Left colon (tissue), 2 donors: ENCODE measurements at regions not wholly inside any gene's neighbourhood (a gene's known extent, or its start where the extent isn't known, plus 50 kb on each side); places are given as distances from the start of the nearest gene placed in this dataset.
"Not testable (repeated sequence)": the region's sequence is repeated elsewhere in the genome, so short reads cannot be mapped to it uniquely, and the experiment has no call there.

Experiments used
- ATAC-seq: fragments of 200-7000 bp; cut with Tn5 transposase; one replicate; pipeline ENCODE4 v1.9.1; 2020; ENCODE audit warnings: mild to moderate bottlenecking, moderate library complexity
- DNase-seq, 2 donors: peaks; one replicate each; pipeline ENCODE4 v3.0.0-alpha.2; 2020
- intact Hi-C, 2 donors: fragments of 100-400 bp; cut with DNase I in 1 of 2; cut with micrococcal nuclease in 1 of 2; formaldehyde crosslinking; loops; one replicate each; pipeline versions ENCODE4 v1.11.2 to v1.14.0; 2022; cut with DNase I, micrococcal nuclease
- donor health status: DM: no; HTN: no; CAD: no.
- donor health status: DM: yes; HTN: yes; CAD: no.

DNA sequence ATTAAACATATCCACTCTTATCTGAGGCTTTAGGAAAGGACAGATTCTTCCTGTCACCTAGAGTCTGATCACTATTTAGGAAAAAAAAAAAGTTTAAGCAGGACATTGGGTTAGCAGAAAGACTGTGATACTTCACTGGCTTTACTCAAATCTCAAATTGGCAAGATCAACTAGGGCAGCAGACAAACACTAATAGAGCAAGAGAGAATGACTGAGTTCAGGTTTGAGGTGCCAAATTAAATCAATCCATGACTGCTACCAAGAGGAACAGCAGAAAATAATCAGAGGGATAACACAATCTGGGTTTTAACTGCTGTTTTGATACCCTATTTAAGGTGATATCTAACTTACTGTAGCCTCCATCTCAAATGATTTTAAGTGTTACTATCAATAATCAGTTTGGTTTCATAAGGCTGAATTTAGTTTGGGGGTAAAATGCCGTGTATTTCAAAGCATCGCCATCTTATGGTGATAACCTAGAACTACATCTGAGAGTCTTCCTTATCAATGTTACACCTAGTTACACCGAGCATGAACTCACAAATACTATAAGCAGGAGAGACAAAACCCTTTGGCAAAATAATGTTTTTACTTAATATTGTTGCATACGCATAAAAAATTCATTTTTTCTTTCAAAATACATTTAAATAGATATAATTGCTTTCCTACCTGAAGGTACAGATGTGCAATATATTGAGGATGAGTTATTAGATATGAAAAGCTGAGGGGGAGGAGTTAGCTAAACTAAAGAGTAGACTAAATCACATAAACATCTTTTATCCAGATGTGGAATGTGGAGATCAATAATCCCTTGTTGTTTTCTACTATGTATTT lies 286.4 kb upstream of the CDH12 start:
- no peak for DNase-seq
- intact Hi-C loops = no loop called here
- ATAC-seq = no peak

DNA sequence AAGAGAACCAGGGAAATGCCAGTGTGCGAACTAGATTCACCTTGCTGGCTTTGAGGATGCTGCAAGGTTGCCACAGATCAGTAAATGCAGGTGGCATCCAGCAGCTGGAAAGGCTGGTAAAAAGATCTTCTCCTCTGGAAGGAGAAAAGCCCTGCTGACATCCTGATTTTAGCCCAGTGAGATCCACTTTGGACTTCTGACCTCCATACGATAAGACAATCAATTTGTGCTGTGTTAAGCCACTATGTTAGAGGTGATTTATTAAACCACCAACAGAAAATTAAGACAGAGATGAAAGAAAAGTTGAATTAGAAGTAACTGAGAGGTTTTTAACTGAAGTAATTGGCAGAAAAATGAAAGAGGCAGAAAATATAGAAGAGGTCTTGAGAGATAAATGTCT lies 283.8 kb upstream of the CDH12 start:
- ATAC-seq (no peak), DNase-seq (no peak)
- intact Hi-C loops = no loop called here

- ATAC-seq (no peak), DNase-seq (no peak)
- intact Hi-C loops = no loop called here
Observed at GRCh38 chr5:23132231-23132630, 279.1 kb upstream of the CDH12 start.

- intact Hi-C loops = no loop called here
- ATAC-seq (no peak), DNase-seq (no peak)
Observed at GRCh38 chr5:23112237-23112636, 259.1 kb upstream of the CDH12 start.

DNA sequence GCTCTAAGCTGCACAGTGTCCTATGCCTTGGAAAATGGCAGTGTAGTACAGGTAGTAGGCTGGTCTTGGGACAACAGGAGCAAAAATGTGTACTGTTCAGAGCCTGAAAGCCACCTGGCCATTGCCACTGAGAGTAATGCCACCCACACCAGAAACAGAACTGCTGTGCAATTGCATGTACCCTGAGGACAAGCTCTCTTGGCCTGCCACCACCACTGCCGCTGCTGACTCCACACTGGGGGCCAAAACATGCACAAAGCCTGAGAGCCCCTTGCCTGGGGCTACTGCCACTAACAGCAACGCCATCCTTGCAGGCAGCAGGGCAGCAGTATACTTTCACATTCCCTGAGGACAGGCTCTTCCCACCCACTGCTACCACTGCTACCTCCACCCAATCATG lies 251.9 kb upstream of the CDH12 start:
- no peak for DNase-seq
- ATAC-seq = no peak
- intact Hi-C loops = no loop called here

DNA sequence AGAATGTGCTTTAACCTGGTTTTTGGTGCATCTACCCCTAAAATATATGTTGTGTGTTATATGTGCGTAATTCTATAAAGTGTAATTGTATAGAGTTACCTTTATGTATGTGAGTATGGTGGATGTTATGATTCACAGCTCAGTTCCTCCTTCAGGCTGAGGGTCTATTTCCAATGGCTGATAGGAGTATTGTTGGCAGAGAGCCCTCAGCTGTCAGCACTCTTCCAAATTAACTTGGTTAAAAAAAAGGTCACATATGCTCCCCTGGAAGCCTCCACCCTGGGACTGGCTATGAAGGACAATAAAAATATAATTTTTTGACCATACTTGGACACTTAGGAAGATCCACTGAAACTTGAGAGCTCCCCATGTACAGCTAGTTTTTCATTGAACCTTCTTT lies 250.4 kb upstream of the CDH12 start:
- ATAC-seq (no peak), DNase-seq (no peak)
- intact Hi-C loops = no loop called here

- intact Hi-C loops, DNase-seq, ATAC-seq: not testable (repeated sequence)
Observed at GRCh38 chr5:23095418-23095817, 242.3 kb upstream of the CDH12 start.

DNA sequence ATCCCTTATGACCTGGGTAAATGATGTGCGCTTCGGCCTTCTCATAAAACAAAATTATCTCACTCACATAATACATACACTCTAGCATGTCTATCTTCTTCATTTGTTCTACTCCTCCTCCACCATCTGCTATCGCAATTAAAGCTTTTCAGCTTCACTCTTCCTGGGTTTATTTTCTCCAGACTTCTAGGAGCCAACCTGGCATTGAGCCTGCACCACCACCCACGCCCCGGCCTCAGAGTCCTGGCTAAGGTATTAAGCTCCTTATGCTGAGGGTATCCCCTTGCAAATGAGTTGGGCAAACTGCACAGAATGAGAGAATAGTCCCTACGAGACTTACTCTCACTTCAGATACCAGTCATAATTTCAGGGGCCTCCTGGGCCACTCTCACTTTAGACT lies 236.1 kb upstream of the CDH12 start:
- intact Hi-C loops = no loop called here
- DNase-seq (no peak), ATAC-seq (no peak)

GRCh38 chr5:23084815-23085214 lies 231.7 kb upstream of the CDH12 start:
- DNase-seq = no peak
- no peak for ATAC-seq
- intact Hi-C loops = no loop called here

- intact Hi-C loops = no loop called here
- ATAC-seq = no peak
- DNase-seq = no peak
Observed at GRCh38 chr5:23072179-23072578, 219.0 kb upstream of the CDH12 start.

DNA sequence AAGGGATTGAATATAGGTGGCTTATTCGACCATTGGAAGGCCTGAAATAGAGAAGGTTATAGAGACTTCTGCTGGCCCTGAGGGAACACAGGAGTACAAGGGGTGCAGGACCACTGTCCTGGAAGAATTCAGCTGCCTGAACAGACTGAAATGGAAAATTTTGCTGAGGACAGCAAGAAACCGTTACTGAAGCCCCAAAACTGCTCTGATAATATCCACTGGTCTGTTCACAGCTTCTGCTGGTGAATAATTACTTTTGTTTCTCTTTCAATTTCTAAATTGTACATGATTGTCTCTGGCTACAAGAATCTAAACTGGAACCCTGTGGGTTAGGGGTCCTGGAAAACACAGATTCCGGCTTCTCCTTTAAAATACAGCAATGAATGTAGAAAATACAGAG lies 218.5 kb upstream of the CDH12 start:
- intact Hi-C loops = no loop called here
- ATAC-seq = no peak
- DNase-seq = no peak

GRCh38 chr5:23064710-23065109 lies 211.6 kb upstream of the CDH12 start:
- intact Hi-C loops = no loop called here
- DNase-seq (no peak), ATAC-seq (no peak)

- intact Hi-C loops = no loop called here
- ATAC-seq (no peak), DNase-seq (no peak)
Observed at GRCh38 chr5:23053846-23054245, 200.7 kb upstream of the CDH12 start.

- DNase-seq = no peak
- intact Hi-C loops = no loop called here
- ATAC-seq = no peak
Observed at GRCh38 chr5:23042226-23042625, 189.1 kb upstream of the CDH12 start.

DNA sequence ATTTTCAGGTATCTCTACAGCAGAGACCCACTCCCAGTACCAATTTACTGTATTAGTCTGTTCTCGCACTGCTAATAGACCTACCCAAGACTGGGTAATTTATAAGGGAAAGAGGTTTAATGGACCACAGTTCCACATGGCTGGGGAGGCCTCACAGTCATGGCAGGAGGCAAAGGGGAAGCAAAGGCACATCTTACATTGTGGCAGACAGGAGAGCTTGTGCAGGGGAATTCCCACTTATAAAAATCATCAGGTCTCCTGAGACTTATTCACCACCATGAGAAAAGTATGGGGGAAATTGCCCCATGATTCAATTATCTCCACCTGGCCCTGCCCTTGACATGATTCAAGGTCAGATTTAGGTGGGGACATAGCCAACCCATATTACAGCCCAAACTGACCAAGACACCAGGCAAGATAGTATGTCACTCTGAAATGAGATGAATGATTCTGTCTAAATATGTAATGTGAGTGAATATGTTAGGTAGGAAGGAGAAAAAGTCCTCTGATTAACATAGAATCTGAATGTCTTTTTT lies 182.5 kb upstream of the CDH12 start:
- ATAC-seq (no peak), DNase-seq (no peak)
- intact Hi-C loops = no loop called here

DNA sequence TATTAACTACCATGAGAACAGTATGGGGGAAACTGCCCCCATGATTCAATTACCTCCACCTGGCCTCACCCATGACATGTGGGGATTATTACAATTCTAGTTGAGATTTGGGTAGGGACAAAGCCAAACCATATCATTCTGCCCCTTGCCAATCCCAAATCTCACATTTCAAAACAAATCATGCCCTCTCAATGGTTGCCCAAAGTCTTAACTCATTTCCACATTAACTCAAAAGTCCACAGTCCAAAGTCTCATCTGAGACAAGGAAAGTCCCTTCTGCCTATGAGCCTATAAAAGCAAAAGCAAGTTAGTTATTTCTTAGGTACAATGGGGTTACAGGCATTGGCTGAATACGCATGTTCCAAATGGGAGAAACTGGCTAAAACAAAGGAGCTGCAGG lies 180.7 kb upstream of the CDH12 start:
- ATAC-seq (no peak), DNase-seq (no peak)
- intact Hi-C loops = no loop called here

- DNase-seq = no peak
- no peak for ATAC-seq
- intact Hi-C loops = no loop called here
Observed at GRCh38 chr5:23029290-23029689, 176.1 kb upstream of the CDH12 start.

GRCh38 chr5:23028445-23029021 lies 175.4 kb upstream of the CDH12 start:
- intact Hi-C loops = no loop called here
- ATAC-seq (no peak), DNase-seq (no peak)

DNA sequence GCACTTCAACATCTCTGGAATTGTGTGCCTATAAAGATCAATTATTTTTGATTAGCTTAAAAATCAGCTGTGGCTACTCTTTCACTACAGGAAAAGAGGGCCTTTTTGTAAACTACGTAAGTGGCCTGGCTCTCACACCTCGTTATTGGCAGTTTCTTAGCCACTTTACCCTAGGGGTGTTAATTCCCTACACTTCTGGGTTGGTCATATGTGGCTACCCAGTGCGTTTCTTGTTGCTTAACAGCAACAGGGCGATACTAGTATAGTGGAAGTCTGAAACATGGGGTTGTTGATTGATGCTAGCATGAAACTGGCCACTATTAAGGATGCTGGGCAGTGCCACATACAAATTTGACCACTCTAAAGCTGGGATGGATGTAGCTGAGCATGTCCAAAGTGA lies 174.7 kb upstream of the CDH12 start:
- DNase-seq = no peak
- ATAC-seq = no peak
- intact Hi-C loops = no loop called here

GRCh38 chr5:23027331-23027730 lies 174.2 kb upstream of the CDH12 start:
- DNase-seq (no peak), ATAC-seq (no peak)
- intact Hi-C loops = no loop called here
